Choroid plexus epithelial cell (primary cell): ENCODE measurements at regions not wholly inside any gene's neighbourhood (a gene's known extent, or its start where the extent isn't known, plus 50 kb on each side); places are given as distances from the start of the nearest gene placed in this dataset.

Source experiments
- DNase-seq: peaks from one replicate; pipeline ENCODE4 v3.0.0-alpha.2; 2010; ENCODE audit warnings: low read depth
- H3K4me3 ChIP-seq: 2 replicates; pipeline ENCODE4 v1.5.1; 2011; ENCODE audit warnings: low read depth, mild to moderate bottlenecking, control low read depth, low read length, moderate library complexity
- CTCF ChIP-seq: conservative IDR thresholded peaks from 2 replicates; pipeline ENCODE4 v1.5.1; 2011; ENCODE audit warnings: low read depth, mild to moderate bottlenecking, control low read depth, inconsistent platforms, low read length, moderate library complexity

DNA sequence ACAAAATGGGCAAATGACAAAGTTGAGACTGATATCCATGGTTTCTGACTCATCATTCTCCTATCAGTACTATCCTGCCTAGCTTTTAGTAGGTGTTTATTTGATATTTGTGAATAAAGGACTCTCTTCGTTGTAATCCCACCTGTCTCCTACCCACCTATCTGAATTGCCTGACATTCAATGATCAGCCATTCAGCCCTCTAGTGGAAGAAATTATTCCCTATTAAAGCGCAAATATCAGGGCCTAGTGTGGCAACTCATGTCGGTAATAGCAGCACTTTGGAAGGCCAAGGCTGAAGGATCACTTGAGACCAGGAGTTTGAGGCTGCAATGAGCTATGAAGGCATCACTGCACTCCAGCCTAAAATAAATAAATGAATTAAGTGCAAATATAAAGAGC lies 195.7 kb upstream of the SETMAR start:
- no peak for DNase-seq
- no peak for TF ChIP-seq CTCF

DNA sequence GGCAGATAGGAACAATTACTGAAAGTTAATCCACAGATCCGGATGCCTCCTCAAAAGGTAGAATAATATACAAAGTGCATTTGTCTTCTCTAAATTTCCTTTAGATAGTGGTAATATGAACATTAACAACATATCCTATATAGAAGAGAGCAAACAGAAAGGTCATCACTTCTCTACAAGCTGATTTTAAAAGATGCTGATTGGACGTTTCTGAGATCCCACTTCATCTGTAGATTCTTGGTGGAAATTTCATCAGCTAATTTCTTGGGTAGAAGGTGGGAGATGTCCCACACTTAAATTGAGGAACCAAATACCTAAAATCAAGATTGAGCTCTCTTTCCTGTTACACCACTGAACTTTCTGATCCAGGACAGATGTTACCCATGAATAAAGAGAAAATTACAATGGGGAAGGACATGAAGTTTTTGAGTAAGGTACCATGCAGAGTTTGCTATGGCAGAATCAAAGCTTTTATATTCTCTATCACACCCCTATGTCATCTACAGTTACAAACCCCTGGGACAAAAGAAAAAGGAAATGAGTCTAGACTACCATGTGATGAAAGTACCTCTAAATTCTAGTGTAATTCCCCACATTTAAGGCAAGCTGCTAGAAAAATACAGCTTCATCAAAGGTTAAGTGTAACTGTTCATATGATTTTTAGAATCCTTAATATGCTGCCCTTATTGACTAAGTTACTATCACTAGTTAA lies 189.2 kb upstream of the SETMAR start:
- no peak for TF ChIP-seq CTCF

More for the DNA sequence above, 195.7 kb upstream of the SETMAR start:
- no peak overlapping the region for H3K4me3 ChIP-seq

DNA sequence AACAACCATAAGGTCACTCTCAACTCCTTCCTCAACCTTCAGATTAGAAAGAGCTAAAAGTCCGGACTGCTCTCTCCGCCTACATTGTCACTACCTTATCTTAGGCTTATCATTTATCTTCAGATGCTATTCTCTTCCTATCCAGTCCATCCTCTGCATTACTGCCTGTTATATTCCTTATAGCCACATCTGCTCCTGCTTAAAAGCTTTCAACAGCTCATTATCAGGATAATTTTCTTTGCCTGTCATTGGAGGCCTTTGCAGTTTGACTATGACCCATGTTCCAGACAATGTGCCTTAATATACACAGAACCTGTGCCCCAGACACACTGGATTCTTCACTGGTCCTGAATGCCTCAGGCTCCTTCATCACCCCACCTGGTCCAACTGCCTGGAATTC lies 184.1 kb upstream of the SETMAR start:
- no peak for DNase-seq
- TF ChIP-seq CTCF, result no peak
- no peak overlapping the region for H3K4me3 ChIP-seq

More for the DNA sequence above, 189.2 kb upstream of the SETMAR start:
- no peak for DNase-seq
- H3K4me3 ChIP-seq, result no peak overlapping the region

DNA sequence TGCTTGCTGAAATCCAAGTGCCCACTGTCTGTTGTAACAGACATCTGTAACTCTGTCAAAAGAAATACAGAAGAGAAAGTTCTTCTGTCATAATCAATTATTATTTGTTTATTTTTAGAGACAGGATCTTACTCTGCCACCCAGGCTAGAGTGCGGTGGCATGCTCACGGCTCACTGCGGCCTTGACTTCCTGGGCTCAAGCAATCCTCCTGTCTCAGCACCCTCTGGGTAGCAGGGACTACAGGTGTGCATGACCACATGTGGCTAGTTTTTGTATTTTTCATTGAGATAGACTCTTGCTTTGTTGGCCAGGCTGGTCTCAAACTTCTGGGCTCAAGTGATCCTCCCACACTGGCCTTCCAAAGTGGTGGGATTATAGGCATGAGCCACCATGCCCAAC lies 177.6 kb upstream of the SETMAR start:
- H3K4me3 ChIP-seq, result no peak overlapping the region
- DNase-seq, result no peak
- no peak for TF ChIP-seq CTCF

GRCh38 chr3:4138150-4138785 lies 164.9 kb upstream of the SETMAR start:
- no peak overlapping the region for H3K4me3 ChIP-seq
- no peak for TF ChIP-seq CTCF
- no peak for DNase-seq

DNA sequence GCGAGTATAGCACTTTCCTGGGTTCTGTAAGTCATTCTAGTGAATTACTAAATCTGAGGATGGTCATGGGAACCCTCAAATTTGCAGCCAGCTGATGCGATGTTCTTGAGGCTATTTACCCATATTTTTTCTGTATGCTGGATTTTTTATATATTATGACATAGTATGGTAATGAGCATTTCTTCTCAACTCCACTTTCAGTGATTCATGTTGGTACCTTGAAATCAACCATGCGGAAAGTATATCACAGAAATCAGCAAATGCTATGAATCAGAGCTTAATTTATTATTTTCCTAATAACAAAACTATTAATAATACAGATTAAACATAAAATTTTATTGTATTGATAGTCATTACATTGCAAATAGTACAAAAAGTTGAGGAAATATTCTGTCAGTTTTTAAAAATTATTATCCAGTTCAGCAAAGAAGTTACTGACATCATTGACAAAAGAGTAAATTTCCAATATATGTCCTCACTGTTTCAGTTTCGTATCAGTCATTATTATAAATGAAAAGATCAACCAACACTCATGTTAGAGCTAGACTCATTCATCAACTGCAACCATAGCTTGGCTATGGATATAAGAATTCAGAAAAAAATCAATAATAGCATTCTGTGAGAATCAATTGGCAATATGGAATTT lies 164.3 kb upstream of the SETMAR start:
- no peak for TF ChIP-seq CTCF
- no peak overlapping the region for H3K4me3 ChIP-seq
- no peak for DNase-seq
